ENCODE measurements at regions not wholly inside any gene's neighbourhood (a gene's known extent, or its start where the extent isn't known, plus 50 kb on each side); places are given as distances from the start of the nearest gene placed in this dataset.

DNA sequence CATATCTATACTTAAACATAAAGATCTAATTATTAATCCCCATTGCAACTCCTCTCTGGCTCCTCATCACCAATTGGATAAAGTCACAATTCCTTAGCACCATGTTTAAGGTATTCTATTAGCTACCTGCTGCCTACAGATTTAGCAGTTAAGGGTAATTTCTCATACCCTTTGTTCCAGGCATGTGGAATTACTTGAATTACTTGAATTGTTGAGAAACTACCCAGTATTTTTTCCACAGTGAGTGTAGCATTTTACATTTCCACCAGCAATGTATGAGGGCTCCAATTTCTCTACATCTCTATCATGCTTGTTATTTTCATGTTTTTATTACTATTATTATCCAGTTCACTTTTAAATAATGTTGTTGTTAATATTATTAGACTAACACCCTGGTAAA lies 86.4 kb downstream of the P2RY1 start:
- H3K36me3 ChIP-seq (ENCODE audit: control insufficient read depth in 1 of 2, insufficient read depth in 2 of 2, low read length in 2 of 2), result no peaks in the 10 kb centered on the region
- no peak overlapping the region for H3K27ac ChIP-seq (ENCODE audit: low read length)
- no peaks in the 10 kb centered on the region for H3K4me1 ChIP-seq (ENCODE audit: control insufficient read depth in 1 of 2, insufficient read depth in 2 of 2, low read length in 2 of 2)
- H3K9me3 ChIP-seq (ENCODE audit: control insufficient read depth in 1 of 2, low read length in 2 of 2), result peaks cover 0 to 3% of the 10 kb centered on the region in 2 donors
- H3K27me3 ChIP-seq (ENCODE audit: low read depth, low read length), result no peaks in the 10 kb centered on the region
- H3K4me3 ChIP-seq (ENCODE audit: low read depth in 1 of 2, low read length in 2 of 2), result no peak overlapping the region

- Histone ChIP-seq H3K4me3 (ENCODE audit: low read depth in 1 of 2, low read length in 2 of 2) (no peak overlapping the region), H3K36me3 (ENCODE audit: control insufficient read depth in 1 of 2, insufficient read depth in 2 of 2, low read length in 2 of 2) (no peaks in the 10 kb centered on the region), H3K27ac (ENCODE audit: low read length) (no peak overlapping the region), H3K9me3 (ENCODE audit: control insufficient read depth in 1 of 2, low read length in 2 of 2) (peaks cover 0 to 3% of the 10 kb centered on the region in 2 donors), H3K4me1 (ENCODE audit: control insufficient read depth in 1 of 2, insufficient read depth in 2 of 2, low read length in 2 of 2) (no peaks in the 10 kb centered on the region), H3K27me3 (ENCODE audit: low read depth, low read length) (no peaks in the 10 kb centered on the region)
Measured at GRCh38 chr3:152922554-152922953, 87.6 kb downstream of the P2RY1 start.

DNA sequence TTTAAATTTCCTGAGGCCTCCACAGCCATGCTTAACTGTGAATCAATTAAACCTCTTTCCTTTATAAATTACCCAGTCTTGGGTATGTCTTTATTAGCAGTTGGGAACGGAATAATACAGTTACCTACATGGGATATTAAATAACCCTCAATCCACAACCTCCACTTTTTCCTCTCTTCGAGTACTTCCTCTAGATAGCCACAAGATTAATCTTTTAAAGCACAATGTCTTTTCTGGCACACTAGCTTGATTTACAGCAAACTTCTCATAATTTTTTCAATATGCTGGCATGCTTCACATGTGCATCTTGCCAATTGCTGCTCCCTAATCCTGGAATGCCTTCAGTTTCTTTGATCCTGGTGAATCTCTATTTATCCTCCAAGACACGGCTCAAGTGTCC lies 92.2 kb downstream of the P2RY1 start:
- Histone ChIP-seq H3K27ac (ENCODE audit: low read length) (no peak overlapping the region), H3K4me3 (ENCODE audit: low read depth in 1 of 2, low read length in 2 of 2) (no peak overlapping the region), H3K4me1 (ENCODE audit: control insufficient read depth in 1 of 2, insufficient read depth in 2 of 2, low read length in 2 of 2) (no peaks in the 10 kb centered on the region), H3K9me3 (ENCODE audit: control insufficient read depth in 1 of 2, low read length in 2 of 2) (no peaks in the 10 kb centered on the region), H3K36me3 (ENCODE audit: control insufficient read depth in 1 of 2, insufficient read depth in 2 of 2, low read length in 2 of 2) (no peaks in the 10 kb centered on the region), H3K27me3 (ENCODE audit: low read depth, low read length) (no peaks in the 10 kb centered on the region)

DNA sequence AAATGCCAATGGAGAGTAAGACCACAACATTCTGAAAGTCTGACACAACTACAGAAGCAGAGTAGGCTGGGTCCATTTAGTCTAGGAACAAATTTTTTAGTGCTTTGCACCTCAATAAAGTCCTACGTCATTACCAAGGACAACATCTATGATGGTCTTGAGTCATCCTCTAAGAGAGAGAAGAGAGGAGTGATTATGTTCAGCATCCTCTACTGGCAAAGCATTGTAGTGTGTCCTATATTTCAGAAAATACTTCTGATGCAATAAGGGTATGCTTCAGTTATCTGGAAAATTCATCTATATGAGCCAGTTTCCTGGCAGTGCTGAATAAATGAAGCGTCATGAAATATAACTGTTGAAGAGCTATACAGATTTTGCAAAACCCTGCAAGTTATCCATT lies 95.6 kb downstream of the P2RY1 start:
- H3K4me1 ChIP-seq (ENCODE audit: control insufficient read depth in 1 of 2, insufficient read depth in 2 of 2, low read length in 2 of 2), result no peaks in the 10 kb centered on the region
- H3K36me3 ChIP-seq (ENCODE audit: control insufficient read depth in 1 of 2, insufficient read depth in 2 of 2, low read length in 2 of 2), result no peaks in the 10 kb centered on the region
- H3K9me3 ChIP-seq (ENCODE audit: control insufficient read depth in 1 of 2, low read length in 2 of 2), result no peaks in the 10 kb centered on the region
- H3K4me3 ChIP-seq (ENCODE audit: low read depth in 1 of 2, low read length in 2 of 2), result no peak overlapping the region
- no peaks in the 10 kb centered on the region for H3K27me3 ChIP-seq (ENCODE audit: low read depth, low read length)
- no peak overlapping the region for H3K27ac ChIP-seq (ENCODE audit: low read length)

DNA sequence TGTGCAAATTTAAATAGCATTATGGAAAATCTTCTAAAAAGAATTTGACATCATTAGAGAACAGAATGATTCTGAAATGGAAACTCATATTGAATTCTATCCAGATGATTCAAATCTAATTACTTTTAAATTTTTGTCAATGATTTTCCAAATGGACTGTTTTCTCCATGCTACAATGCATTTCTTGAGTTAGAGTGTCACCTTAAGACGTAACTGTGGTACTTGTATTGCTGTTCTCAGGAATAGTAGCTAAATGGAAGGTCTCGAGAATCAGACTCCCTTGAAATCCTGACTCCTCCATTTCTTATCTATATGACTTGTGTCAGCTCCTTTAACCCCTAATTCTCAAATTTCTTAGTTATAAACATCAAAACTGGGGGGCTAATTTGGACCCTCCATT lies 102.3 kb downstream of the P2RY1 start:
- Histone ChIP-seq H3K9me3 (ENCODE audit: control insufficient read depth in 1 of 2, low read length in 2 of 2) (no peaks in the 10 kb centered on the region), H3K27ac (ENCODE audit: low read length) (no peak overlapping the region), H3K4me1 (ENCODE audit: control insufficient read depth in 1 of 2, insufficient read depth in 2 of 2, low read length in 2 of 2) (no peaks in the 10 kb centered on the region), H3K4me3 (ENCODE audit: low read depth in 1 of 2, low read length in 2 of 2) (no peak overlapping the region), H3K36me3 (ENCODE audit: control insufficient read depth in 1 of 2, insufficient read depth in 2 of 2, low read length in 2 of 2) (no peaks in the 10 kb centered on the region), H3K27me3 (ENCODE audit: low read depth, low read length) (no peaks in the 10 kb centered on the region)

DNA sequence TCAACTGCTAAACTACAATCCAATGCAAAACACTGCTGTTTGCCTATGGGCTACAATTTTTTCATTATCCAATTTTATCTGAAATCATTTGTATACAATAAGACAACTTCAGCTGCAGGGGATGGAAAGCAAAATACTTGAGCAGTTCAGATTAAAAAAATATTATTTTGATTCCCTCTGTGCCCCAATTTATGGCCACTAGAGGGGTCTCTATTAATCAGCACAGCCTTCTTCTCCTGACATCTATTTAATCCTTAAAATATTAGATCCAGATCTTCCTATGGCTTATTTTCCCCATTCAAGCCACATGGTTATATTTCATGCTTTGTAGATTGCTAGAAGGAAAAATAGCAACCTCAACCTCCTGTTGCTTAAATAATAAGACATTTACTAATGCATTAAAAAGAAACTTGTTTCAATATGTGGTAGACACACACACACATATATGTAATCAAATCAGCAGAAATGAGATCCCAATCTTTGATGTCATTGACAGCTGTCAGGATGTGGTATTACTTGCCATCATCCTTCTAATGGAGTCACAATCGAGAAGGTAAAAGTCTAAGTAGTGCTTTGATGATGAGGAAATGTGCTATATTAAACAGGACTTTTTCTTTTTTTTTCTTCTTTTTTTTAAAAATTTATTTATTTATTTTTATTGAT lies 104.2 kb downstream of the P2RY1 start:
- H3K27me3 ChIP-seq (ENCODE audit: low read depth, low read length), result no peaks in the 10 kb centered on the region
- H3K36me3 ChIP-seq (ENCODE audit: control insufficient read depth in 1 of 2, insufficient read depth in 2 of 2, low read length in 2 of 2), result no peaks in the 10 kb centered on the region
- H3K9me3 ChIP-seq (ENCODE audit: control insufficient read depth in 1 of 2, low read length in 2 of 2), result no peaks in the 10 kb centered on the region
- no peak overlapping the region for H3K4me3 ChIP-seq (ENCODE audit: low read depth in 1 of 2, low read length in 2 of 2)
- H3K27ac ChIP-seq (ENCODE audit: low read length), result no peak overlapping the region
- no peaks in the 10 kb centered on the region for H3K4me1 ChIP-seq (ENCODE audit: control insufficient read depth in 1 of 2, insufficient read depth in 2 of 2, low read length in 2 of 2)

GRCh38 chr3:152941859-152942258 lies 106.9 kb downstream of the P2RY1 start:
- Histone ChIP-seq H3K27ac (ENCODE audit: low read length) (no peak overlapping the region), H3K9me3 (ENCODE audit: control insufficient read depth in 1 of 2, low read length in 2 of 2) (no peaks in the 10 kb centered on the region), H3K4me3 (ENCODE audit: low read depth in 1 of 2, low read length in 2 of 2) (no peak overlapping the region), H3K4me1 (ENCODE audit: control insufficient read depth in 1 of 2, insufficient read depth in 2 of 2, low read length in 2 of 2) (no peaks in the 10 kb centered on the region), H3K36me3 (ENCODE audit: control insufficient read depth in 1 of 2, insufficient read depth in 2 of 2, low read length in 2 of 2) (no peaks in the 10 kb centered on the region), H3K27me3 (ENCODE audit: low read depth, low read length) (no peaks in the 10 kb centered on the region)

- Histone ChIP-seq H3K4me3 (ENCODE audit: low read depth in 1 of 2, low read length in 2 of 2) (no peak overlapping the region), H3K4me1 (ENCODE audit: control insufficient read depth in 1 of 2, insufficient read depth in 2 of 2, low read length in 2 of 2) (no peaks in the 10 kb centered on the region), H3K9me3 (ENCODE audit: control insufficient read depth in 1 of 2, low read length in 2 of 2) (no peaks in the 10 kb centered on the region), H3K36me3 (ENCODE audit: control insufficient read depth in 1 of 2, insufficient read depth in 2 of 2, low read length in 2 of 2) (no peaks in the 10 kb centered on the region), H3K27ac (ENCODE audit: low read length) (no peak overlapping the region), H3K27me3 (ENCODE audit: low read depth, low read length) (no peaks in the 10 kb centered on the region)
Measured at GRCh38 chr3:152942366-152942765, 107.4 kb downstream of the P2RY1 start.

- Histone ChIP-seq H3K36me3 (ENCODE audit: control insufficient read depth in 1 of 2, insufficient read depth in 2 of 2, low read length in 2 of 2) (no peaks in the 10 kb centered on the region), H3K27me3 (ENCODE audit: low read depth, low read length) (no peaks in the 10 kb centered on the region), H3K4me3 (ENCODE audit: low read depth in 1 of 2, low read length in 2 of 2) (no peak overlapping the region), H3K27ac (ENCODE audit: low read length) (no peak overlapping the region), H3K9me3 (ENCODE audit: control insufficient read depth in 1 of 2, low read length in 2 of 2) (no peaks in the 10 kb centered on the region), H3K4me1 (ENCODE audit: control insufficient read depth in 1 of 2, insufficient read depth in 2 of 2, low read length in 2 of 2) (no peaks in the 10 kb centered on the region)
Measured at GRCh38 chr3:152943645-152944044, 108.7 kb downstream of the P2RY1 start.

- H3K4me1 ChIP-seq (ENCODE audit: control insufficient read depth in 1 of 2, insufficient read depth in 2 of 2, low read length in 2 of 2), result no peaks in the 10 kb centered on the region
- H3K36me3 ChIP-seq (ENCODE audit: control insufficient read depth in 1 of 2, insufficient read depth in 2 of 2, low read length in 2 of 2), result no peaks in the 10 kb centered on the region
- H3K9me3 ChIP-seq (ENCODE audit: control insufficient read depth in 1 of 2, low read length in 2 of 2), result no peaks in the 10 kb centered on the region
- H3K27me3 ChIP-seq (ENCODE audit: low read depth, low read length), result no peaks in the 10 kb centered on the region
- H3K4me3 ChIP-seq (ENCODE audit: low read depth in 1 of 2, low read length in 2 of 2), result no peak overlapping the region
- no peak overlapping the region for H3K27ac ChIP-seq (ENCODE audit: low read length)
Measured at GRCh38 chr3:152944671-152945070, 109.7 kb downstream of the P2RY1 start.

DNA sequence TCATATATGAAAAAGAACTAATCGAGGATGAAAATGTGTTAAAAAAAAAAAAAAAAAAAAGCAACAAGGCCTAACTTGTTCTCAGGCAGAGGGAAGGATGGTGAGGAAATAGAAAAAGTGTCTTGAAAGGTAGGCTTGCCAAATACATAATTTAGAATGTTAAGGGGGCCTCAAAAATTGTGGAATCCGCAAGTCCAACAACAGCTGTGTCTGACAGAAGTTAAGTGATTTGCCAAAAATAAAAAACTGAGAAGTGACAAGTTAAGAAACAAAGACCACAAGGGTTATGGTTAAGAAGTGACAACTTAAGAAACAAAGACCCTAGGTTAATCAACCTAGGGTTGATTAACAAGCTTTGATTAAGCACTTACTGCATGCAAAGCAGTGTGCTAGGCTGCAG lies 110.6 kb downstream of the P2RY1 start:
- no peaks in the 10 kb centered on the region for H3K27me3 ChIP-seq (ENCODE audit: low read depth, low read length)
- H3K4me3 ChIP-seq (ENCODE audit: low read depth in 1 of 2, low read length in 2 of 2), result no peak overlapping the region
- H3K4me1 ChIP-seq (ENCODE audit: control insufficient read depth in 1 of 2, insufficient read depth in 2 of 2, low read length in 2 of 2), result no peaks in the 10 kb centered on the region
- no peaks in the 10 kb centered on the region for H3K36me3 ChIP-seq (ENCODE audit: control insufficient read depth in 1 of 2, insufficient read depth in 2 of 2, low read length in 2 of 2)
- no peak overlapping the region for H3K27ac ChIP-seq (ENCODE audit: low read length)
- no peaks in the 10 kb centered on the region for H3K9me3 ChIP-seq (ENCODE audit: control insufficient read depth in 1 of 2, low read length in 2 of 2)

DNA sequence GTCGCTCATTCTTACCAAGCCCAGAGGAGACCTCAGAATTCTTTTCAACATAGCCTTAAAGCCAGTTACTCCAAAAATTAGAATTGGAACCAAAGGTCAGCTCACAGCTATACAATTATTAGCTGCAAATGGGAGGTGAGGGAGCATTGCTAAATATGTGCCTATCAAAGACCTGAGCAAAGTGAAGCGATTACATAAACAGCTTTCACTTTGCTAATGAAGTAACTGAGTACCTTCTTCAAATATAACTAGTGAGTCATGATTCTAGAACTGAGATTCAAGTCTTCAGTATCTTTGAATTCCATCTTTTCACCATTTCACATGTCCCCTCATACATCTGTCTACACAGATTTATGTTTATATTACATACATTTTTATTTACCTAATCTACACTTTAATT lies 122.6 kb downstream of the P2RY1 start:
- Histone ChIP-seq H3K4me1 (ENCODE audit: control insufficient read depth in 1 of 2, insufficient read depth in 2 of 2, low read length in 2 of 2) (no peaks in the 10 kb centered on the region), H3K4me3 (ENCODE audit: low read depth in 1 of 2, low read length in 2 of 2) (no peak overlapping the region), H3K36me3 (ENCODE audit: control insufficient read depth in 1 of 2, insufficient read depth in 2 of 2, low read length in 2 of 2) (no peaks in the 10 kb centered on the region), H3K27ac (ENCODE audit: low read length) (no peak overlapping the region), H3K9me3 (ENCODE audit: control insufficient read depth in 1 of 2, low read length in 2 of 2) (no peaks in the 10 kb centered on the region), H3K27me3 (ENCODE audit: low read depth, low read length) (no peaks in the 10 kb centered on the region)
